HG03439 (cell line): ENCODE measurements at regions not wholly inside any gene's neighbourhood (a gene's known extent, or its start where the extent isn't known, plus 50 kb on each side); places are given as distances from the start of the nearest gene placed in this dataset.
A peak's percentile ranks its signal among the peaks of the same experiment; 100 is the strongest.

Source experiments
- ATAC-seq: cut with Tn5 transposase; IDR thresholded peaks from one replicate; pipeline ENCODE4 v1.9.1; 2021; ENCODE audit warnings: mild to moderate bottlenecking, moderate library complexity; ENCODE audit not compliant: unreplicated experiment

GRCh38 chr9:23408874-23409273 lies 417.2 kb downstream of the ELAVL2 start:
- no peak for ATAC-seq

GRCh38 chr9:23412046-23412445 lies 414.0 kb downstream of the ELAVL2 start:
- ATAC-seq: no peak

GRCh38 chr9:23412458-23412857 lies 413.6 kb downstream of the ELAVL2 start:
- ATAC-seq: no peak

- ATAC-seq: no peak
Measured at GRCh38 chr9:23413541-23413940, 412.5 kb downstream of the ELAVL2 start.

GRCh38 chr9:23423999-23424398 lies 402.0 kb downstream of the ELAVL2 start:
- no peak for ATAC-seq

- no peak for ATAC-seq
Measured at GRCh38 chr9:23426144-23426543, 399.9 kb downstream of the ELAVL2 start.

GRCh38 chr9:23431459-23431858 lies 394.6 kb downstream of the ELAVL2 start:
- no peak for ATAC-seq

GRCh38 chr9:23434654-23435053 lies 391.4 kb downstream of the ELAVL2 start:
- ATAC-seq: no peak

GRCh38 chr9:23438299-23438907 lies 387.6 kb downstream of the ELAVL2 start:
- no peak for ATAC-seq

GRCh38 chr9:23441275-23441674 lies 384.8 kb downstream of the ELAVL2 start:
- ATAC-seq: no peak

- ATAC-seq: no peak
Measured at GRCh38 chr9:23444658-23445057, 381.4 kb downstream of the ELAVL2 start.

GRCh38 chr9:23447166-23447565 lies 378.9 kb downstream of the ELAVL2 start:
- no peak for ATAC-seq

- ATAC-seq: no peak
Measured at GRCh38 chr9:23447944-23448343, 378.1 kb downstream of the ELAVL2 start.

- no peak for ATAC-seq
Measured at GRCh38 chr9:23451802-23452418, 374.1 kb downstream of the ELAVL2 start.

- ATAC-seq: no peak
Measured at GRCh38 chr9:23464275-23464674, 361.8 kb downstream of the ELAVL2 start.

- ATAC-seq: no peak
Measured at GRCh38 chr9:23467276-23467675, 358.8 kb downstream of the ELAVL2 start.

GRCh38 chr9:23477908-23478307 lies 348.1 kb downstream of the ELAVL2 start:
- no peak for ATAC-seq

GRCh38 chr9:23483566-23483965 lies 342.5 kb downstream of the ELAVL2 start:
- ATAC-seq: no peak

GRCh38 chr9:23492126-23493002 lies 333.7 kb downstream of the ELAVL2 start:
- ATAC-seq: peak; percentile 51

- no peak for ATAC-seq
Measured at GRCh38 chr9:23493219-23493618, 332.8 kb downstream of the ELAVL2 start.

- ATAC-seq: no peak
Measured at GRCh38 chr9:23496489-23497136, 329.4 kb downstream of the ELAVL2 start.
